HG02970 (cell line): ENCODE measurements at regions not wholly inside any gene's neighbourhood (a gene's known extent, or its start where the extent isn't known, plus 50 kb on each side); places are given as distances from the start of the nearest gene placed in this dataset.

Source experiments
- ATAC-seq: cut with Tn5 transposase; IDR thresholded peaks from one replicate; pipeline ENCODE4 v1.9.1; 2021; ENCODE audit warnings: mild to moderate bottlenecking, moderate library complexity, moderate number of reproducible peaks; ENCODE audit not compliant: unreplicated experiment, low FRiP score

DNA sequence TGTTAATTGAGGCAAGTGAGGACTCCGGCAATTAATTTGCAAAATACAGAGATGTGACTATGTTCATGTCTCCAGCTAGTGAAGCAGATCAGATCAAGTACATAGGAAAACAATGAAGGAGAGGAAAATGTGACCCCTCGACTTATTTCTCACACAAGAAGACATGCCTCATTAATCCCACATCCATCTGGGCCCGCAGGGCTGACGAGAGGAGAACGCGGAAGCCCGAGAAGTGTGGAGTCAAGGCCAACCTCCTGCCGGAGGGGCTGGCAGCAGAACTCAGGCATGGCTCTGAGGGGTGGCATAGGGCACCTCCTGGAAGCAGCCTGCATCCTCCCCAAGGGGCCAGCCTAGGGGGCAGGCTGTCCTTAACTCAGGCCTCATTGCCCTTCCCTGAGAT is 54.4 kb downstream of the ZNF503 start:
- ATAC-seq, result no peak

DNA sequence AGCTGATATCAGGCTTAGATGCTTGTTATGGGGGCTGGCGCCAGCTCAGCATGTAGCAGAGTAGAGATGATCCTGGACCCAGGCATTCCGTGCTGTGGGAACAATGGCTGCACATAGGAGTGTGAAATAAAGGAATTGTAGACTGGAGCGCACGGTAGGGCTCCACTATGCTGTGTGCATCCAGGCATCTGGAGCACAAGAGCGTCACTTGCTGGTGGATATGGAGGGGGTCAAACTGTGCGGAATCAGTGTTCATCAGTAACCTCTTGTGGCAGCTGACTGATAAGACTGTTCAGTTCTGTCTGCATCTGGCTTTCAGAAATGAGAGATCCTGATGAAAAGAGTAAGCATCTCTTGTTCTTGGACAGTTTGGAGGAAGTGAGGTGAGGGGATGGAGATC is 55.8 kb downstream of the ZNF503 start:
- no peak for ATAC-seq

DNA sequence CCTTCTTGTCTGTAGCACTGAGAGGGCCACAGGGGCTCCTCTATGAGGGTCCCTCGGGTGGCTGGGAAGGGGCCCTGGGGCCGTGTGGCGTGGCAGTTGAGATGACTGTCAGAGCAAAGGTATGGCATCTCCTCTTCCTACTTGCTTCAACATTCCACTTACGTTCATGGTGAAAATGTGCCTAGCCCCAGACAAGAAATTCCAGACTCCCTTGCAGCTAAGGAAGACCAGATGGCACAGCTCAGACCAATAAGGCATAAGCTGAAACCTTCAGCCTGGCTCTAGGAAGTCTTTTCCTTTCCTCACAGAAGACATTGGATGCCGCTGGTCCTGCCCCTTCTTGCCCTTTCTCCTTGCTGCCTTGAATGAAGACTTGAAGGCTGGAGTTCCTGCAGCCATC is 57.4 kb downstream of the ZNF503 start:
- no peak for ATAC-seq

- no peak for ATAC-seq
Observed at GRCh38 chr10:75342397-75342796, 59.2 kb downstream of the ZNF503 start.

- no peak for ATAC-seq
Observed at GRCh38 chr10:75335983-75336382, 65.6 kb downstream of the ZNF503 start.

- no peak for ATAC-seq
Observed at GRCh38 chr10:75335191-75335590, 66.4 kb downstream of the ZNF503 start.

DNA sequence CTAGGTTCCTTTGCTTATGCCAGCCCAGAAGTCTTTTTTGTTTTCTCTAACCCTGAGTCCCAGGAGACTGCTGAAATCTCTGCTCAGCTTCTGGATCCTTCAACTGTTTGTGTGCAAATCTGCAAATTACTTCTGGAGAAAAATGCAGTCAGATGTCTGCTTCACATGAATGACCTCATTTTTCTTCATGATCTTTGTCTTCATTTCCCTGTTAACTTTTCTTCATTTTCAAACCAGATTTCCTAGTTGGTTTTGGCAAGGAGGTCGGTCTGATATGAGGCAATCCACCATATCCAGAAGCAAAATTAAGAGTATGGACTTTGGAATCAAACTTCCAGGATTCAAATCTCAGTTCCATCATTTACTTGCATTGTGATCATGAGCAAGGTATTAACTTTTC is 66.8 kb downstream of the ZNF503 start:
- no peak for ATAC-seq

DNA sequence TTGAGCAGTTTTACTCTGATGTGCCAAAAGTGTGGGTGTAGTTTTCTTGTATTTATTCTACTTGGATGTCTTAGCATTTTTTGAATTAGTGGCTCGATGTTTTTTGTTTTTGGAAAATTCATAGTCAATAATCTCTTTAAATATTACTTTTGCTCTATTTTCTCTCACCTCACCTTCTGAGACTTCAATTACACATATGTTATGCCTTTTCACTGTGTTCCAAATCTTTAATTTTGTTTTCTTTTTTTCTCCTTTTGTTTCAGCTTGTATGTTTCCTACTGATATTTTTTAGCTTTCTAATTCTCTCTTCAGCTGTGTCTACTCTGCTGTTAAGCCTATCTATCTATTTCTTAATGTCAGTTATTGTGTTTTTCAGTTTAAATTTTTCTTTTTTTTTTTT is 69.5 kb downstream of the ZNF503 start:
- ATAC-seq, result no peak

GRCh38 chr10:75331081-75331480 is 70.5 kb downstream of the ZNF503 start:
- no peak for ATAC-seq

DNA sequence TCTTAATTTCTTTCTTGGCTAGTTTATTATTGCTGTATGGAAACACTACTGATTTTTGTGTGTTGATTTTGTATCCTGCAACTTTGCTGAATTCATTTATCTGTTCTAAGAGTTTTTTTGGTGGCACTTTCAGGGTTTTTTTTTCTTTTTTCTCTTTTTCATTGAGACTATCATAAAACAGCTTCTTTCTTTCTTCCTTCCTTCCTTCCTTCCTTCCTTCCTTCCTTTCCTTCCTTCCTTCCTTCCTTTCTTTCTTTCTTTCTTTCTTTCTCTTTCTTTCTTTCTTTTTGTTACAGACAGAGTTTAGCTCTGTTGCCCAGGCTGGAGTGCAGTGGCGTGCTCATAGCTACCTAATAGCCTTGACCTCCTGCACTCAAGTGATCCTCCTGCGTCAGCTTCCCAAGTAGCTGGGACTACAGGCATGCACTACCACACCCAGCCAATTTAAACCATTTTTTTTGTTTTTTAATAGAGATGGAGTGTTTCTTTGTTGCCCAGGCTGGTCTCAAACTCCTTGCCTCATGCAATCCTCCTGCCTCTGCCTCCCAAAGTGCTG is 72.3 kb downstream of the ZNF503 start:
- no peak for ATAC-seq

DNA sequence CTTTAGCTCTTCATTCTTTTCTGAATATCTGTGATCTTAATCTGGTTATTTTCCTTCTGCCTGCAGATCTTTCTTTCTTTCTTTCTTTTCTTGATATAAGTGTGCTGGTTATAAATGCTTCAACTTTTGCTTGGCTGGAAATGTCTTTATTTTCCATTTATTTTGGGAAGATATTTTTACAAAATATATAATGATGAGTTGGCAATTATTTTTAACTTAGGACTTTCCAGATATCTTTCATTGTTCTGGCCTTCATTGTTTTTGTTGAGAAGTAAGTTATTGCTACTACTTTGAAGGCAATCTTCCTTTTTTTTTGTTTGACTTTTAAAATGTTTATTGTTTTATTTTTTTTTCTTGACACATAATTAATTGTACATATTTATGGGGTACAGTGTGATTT is 75.3 kb downstream of the ZNF503 start:
- no peak for ATAC-seq

DNA sequence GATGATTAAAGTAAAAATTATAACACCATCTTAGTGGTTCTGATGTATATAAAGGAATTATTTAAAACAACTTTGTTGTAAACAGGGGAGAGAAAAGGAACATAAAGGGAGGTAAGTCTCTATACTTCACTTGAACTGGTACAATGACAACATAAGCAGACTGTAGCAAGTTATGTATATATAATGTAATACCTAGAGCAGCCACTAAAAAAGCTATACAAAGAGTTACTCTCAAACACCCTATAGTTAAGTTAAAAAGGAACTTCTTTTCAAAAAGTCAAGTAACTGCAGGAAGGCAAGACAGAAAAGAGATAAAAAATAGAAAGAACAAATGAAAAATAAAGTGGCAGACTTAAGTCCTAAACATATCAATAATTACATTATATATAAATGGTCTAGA is 82.3 kb downstream of the ZNF503 start:
- no peak for ATAC-seq

DNA sequence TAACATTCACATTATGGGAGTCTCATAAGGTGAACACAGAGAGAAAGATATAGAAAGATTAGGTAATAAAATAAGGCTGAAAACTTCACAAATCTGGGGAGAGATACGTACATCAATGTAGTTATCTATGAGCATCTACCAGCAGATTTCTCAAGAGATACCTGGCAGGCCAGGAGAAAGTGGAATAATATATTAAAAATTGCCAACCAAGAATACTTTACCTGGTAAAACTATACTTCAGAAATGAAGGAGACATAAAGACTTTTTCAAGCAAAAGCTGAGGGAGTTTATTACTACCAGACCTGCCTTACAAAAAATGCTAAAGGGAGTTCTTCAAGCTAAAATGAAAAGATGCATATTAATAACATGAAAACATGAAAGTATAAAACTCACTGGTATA is 78.8 kb upstream of the COMTD1 start:
- ATAC-seq, result no peak

DNA sequence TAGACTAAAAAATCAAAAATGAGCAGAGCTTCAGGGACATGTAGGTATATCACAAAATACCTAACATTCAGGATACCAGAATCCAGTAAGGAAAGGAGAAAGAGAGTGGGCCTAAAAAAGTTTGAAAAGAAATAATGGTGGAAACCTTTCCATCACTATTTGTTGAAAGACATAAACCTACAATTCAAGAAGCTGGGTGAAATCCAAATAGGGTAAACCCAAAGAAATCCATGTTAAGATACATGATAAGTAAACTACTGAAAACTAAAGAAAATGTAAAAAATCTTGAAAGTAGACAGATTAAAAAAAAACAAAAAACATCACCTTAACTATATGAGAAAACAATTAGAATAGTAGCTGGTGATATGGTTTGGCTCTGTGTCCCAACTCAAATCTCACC is 76.7 kb upstream of the COMTD1 start:
- ATAC-seq, result no peak

DNA sequence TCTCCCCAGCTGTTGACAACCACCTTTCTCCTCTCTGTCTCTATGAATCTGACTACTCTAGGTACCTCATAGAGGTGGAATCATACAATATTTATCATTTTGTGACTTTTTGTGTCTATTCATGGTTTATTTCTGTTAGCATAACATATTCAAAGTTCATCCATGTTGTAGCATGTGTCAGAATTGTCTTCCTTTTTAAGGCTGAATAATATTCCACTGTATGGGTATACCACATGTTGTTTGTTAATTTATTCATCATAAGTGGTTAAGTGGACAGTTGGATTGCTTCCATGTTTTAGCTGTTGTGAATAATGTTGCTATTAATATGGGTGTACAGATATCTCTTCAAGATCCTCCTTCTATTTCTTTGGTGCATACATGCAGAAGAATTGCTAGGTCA is 69.9 kb upstream of the COMTD1 start:
- ATAC-seq, result no peak

- ATAC-seq, result no peak
Observed at GRCh38 chr10:75304741-75305390, 69.1 kb upstream of the COMTD1 start.

- ATAC-seq, result no peak
Observed at GRCh38 chr10:75304313-75304712, 68.6 kb upstream of the COMTD1 start.

DNA sequence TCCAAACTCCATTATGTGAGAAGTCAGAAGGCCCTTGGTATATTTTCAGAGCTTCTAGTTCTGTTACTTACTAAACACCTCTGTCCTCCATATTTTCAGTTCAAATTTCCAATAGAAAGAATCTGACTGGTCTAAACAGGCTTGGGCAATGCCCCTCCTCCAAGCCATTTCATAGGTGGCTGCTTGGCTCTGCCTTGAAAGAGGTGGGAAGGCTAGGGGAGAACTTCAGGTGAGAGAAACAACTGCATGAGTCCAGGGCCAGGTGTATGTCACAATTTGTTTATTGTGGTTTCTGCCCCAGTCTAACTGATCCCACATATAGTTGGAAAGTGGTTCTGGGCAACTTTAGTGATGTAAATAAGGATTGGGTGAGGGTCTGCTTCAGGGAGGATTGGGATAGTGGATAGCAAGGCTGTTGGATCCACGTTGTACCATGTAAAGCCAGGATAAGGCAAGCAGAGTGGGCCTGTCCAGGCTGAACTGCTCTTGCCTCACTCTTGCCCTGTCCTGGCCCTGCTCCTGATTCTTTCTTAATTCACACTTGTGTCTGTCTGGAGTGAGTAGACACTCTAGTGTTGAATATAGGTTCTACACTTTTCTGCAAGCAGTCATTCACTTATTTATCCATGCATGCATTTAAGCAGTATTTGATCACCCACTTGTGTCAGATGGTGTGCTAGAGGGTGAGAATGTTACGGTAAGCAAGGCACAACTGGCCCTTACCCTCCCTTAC is 67.5 kb upstream of the COMTD1 start:
- ATAC-seq, result no peak

GRCh38 chr10:75302029-75302428 is 66.3 kb upstream of the COMTD1 start:
- no peak for ATAC-seq

DNA sequence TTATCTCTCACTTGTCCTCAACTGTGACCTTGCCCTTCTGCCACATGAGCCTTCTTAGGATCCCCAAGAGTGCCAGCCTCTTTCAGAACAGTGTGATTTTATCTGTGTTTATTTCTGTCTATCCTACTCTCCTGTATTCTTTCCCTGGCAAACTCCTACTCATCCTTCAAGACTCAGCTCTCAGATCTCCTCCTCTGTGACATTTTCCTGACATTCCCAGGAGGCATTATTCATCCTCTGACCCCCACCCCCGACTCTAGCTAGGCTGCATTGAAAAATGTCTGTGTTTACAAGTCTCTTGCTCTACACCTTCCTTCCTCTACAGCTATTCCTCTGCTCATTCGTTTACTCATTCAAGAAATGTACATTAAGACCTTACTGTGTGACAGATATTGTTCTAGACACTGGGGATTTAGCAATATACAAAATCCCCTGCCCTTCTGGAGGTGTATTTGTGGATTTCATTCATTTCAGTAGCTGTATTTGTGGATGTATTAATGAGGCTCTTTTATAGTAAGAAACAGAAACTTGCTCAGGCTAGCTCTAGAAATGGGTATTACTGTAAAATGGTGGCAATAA is 61.4 kb upstream of the COMTD1 start:
- no peak for ATAC-seq

DNA sequence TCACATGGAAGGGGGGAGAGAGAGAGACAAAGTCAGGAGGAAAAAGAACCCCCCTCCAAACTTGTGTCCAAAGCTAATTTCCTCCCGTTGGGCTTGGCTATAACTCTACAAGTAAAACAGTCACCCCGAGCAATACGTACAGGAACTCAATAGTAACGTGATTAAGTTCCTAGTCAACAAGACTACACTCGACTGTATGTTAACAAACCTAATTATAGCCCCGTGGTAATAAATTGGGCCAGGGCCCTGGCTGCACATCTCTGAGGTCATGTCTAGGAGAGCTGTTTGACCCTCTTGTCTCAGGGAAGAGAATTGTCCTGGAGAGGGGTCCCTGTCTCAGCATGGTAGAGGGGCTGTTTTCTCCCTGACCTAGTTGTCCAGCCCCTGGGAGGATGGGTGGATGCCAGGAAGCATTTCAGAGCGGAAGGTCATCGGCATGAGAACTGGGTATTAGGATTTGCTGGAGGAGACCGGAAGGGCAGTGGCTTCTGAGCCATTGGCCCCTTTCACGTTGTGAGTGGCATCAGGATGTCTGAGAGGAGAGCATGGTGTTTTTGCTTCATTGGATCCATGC is 60.2 kb upstream of the COMTD1 start:
- no peak for ATAC-seq
